WERI-Rb-1 (cell line): ENCODE measurements at regions not wholly inside any gene's neighbourhood (a gene's known extent, or its start where the extent isn't known, plus 50 kb on each side); places are given as distances from the start of the nearest gene placed in this dataset.

Experiments
- DNase-seq: peaks from one replicate; pipeline ENCODE4 v3.0.0-alpha.2; 2020
- H3K27ac ChIP-seq: fragments of 250-450 bp; sonication (Bioruptor Pico); 2 replicates; pipeline ENCODE4 v1.5.1; 2020; ENCODE audit warnings: mild to moderate bottlenecking, moderate library complexity
- H3K27me3 ChIP-seq: fragments of 250-450 bp; sonication (Bioruptor Pico); 2 replicates; pipeline ENCODE4 v1.5.1; 2021; ENCODE audit warnings: mild to moderate bottlenecking, low read depth, moderate library complexity; ENCODE audit not compliant: insufficient read depth, severe bottlenecking
- H3K36me3 ChIP-seq: fragments of 250-450 bp; sonication (Bioruptor Pico); 2 replicates; pipeline ENCODE4 v1.5.1; 2020; ENCODE audit warnings: mild to moderate bottlenecking, moderate library complexity
- H3K4me3 ChIP-seq: 2 replicates; pipeline ENCODE4 v1.5.1; 2011; ENCODE audit warnings: low read depth, mild to moderate bottlenecking, control low read depth, low read length
- H3K9me3 ChIP-seq: fragments of 250-450 bp; sonication (Bioruptor Pico); 2 replicates; pipeline ENCODE4 v1.5.1; 2021; ENCODE audit warnings: mild to moderate bottlenecking, moderate library complexity; ENCODE audit not compliant: severe bottlenecking
- CTCF ChIP-seq: IDR thresholded peaks from 2 replicates; pipeline ENCODE4 v1.5.1; 2011; ENCODE audit warnings: low read depth, mild to moderate bottlenecking, control low read depth, inconsistent platforms, low read length

GRCh38 chr9:788777-789176 is 52.7 kb upstream of the DMRT1 start:
- Histone ChIP-seq H3K4me3 (no peak overlapping the region), H3K36me3 (no peaks in the 10 kb centered on the region), H3K27me3 (no peaks in the 10 kb centered on the region), H3K27ac (no peak overlapping the region), H3K9me3 (peaks cover 3% of the 10 kb centered on the region)
- DNase-seq, result no peak
- TF ChIP-seq CTCF, result no peak
